ENCODE measurements at regions not wholly inside any gene's neighbourhood (a gene's known extent, or its start where the extent isn't known, plus 50 kb on each side); places are given as distances from the start of the nearest gene placed in this dataset.
A peak's percentile ranks its signal among the peaks of the same experiment; 100 is the strongest.
"Not testable (repeated sequence)": the region's sequence is repeated elsewhere in the genome, so short reads cannot be mapped to it uniquely, and the experiment has no call there.

DNA sequence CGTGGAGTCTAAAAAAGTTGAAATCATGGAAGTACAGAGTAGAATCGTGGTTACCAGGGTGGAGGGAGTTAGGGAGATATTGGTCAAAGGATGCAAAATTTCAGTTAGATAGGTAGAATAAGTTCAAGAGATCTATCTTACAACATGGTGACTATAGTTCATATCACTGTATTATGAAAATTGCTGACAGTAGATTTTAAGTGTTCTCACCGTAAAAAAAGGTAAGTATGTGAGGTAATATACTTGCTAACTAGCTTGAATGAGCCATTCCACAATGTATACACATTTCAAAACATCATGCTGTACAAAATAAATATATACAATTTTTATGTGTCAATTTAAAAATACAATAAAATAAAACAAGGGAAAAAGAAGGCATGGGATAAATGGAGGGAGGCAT lies 392.1 kb downstream of the CAAP1 start:
- peaks cover 5% of the 10 kb centered on the region for H3K9me3 ChIP-seq
- ATAC-seq (no peak), DNase-seq (no peak)
- H3K4me3 ChIP-seq, result no peak overlapping the region
- intact Hi-C loops (cut with DNase I), result no loop called here
- H3K27ac ChIP-seq, result no peak overlapping the region
- H3K27me3 ChIP-seq (ENCODE audit: insufficient read depth in 3 of 3, low read length in 2 of 3), result no peaks in the 10 kb centered on the region
- no peaks in the 10 kb centered on the region for H3K36me3 ChIP-seq (ENCODE audit: insufficient read depth in 1 of 2, low read depth in 1 of 2)
- no peaks in the 10 kb centered on the region for H3K4me1 ChIP-seq
- TF ChIP-seq, protein P1, sequence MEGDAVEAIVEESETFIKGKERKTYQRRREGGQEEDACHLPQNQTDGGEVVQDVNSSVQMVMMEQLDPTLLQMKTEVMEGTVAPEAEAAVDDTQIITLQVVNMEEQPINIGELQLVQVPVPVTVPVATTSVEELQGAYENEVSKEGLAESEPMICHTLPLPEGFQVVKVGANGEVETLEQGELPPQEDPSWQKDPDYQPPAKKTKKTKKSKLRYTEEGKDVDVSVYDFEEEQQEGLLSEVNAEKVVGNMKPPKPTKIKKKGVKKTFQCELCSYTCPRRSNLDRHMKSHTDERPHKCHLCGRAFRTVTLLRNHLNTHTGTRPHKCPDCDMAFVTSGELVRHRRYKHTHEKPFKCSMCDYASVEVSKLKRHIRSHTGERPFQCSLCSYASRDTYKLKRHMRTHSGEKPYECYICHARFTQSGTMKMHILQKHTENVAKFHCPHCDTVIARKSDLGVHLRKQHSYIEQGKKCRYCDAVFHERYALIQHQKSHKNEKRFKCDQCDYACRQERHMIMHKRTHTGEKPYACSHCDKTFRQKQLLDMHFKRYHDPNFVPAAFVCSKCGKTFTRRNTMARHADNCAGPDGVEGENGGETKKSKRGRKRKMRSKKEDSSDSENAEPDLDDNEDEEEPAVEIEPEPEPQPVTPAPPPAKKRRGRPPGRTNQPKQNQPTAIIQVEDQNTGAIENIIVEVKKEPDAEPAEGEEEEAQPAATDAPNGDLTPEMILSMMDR (IDR thresholded peaks at IDR 0.05), result no peak
- WGBS, 3 donors, result 53 to 68% (median 58%) methylated on average over 3 of the region's 3 CpGs

GRCh38 chr9:26492608-26493521 lies 399.7 kb downstream of the CAAP1 start:
- H3K4me3 ChIP-seq, ATAC-seq: not testable (repeated sequence)
- 94 to 97% (median 97%) methylated on average over 47 to 59 of the region's 59 CpGs for WGBS, 3 donors

DNA sequence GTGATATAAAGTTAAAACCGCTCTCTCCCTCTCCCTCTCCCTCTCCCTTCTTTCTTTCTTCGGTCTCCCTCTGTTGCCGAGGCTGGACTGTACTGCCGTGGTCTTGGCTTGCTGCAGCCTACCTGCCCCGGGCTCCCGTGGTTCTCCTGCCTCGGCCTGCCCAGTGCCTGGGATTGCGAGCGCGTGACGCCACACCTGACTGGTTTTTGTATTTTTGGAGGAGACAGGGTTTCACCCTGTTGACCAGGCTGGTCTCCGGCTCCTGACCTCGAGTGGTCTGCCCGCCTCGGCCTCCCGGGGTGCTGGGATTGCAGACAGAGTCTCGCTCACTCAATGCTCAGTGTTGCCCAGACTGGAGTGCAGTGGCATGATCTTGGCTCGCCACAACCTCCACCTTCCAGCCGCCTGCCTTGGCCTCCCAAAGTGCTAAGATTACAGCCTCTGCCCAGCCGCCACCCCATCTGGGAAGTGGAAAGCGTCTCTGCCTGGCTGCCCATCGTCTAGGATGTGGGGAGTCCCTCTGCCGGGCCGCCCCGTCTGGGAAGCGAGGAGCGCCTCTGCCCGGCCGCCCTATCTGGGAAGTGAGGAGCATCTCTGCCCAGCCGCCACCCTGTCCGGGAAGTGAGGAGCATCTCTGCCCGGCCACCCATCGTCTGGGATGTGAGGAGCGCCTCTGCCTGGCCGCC lies 400.5 kb downstream of the CAAP1 start:
- H3K27ac ChIP-seq; DNase-seq; H3K27me3 ChIP-seq (ENCODE audit: insufficient read depth in 3 of 3, low read length in 2 of 3); H3K4me1 ChIP-seq; intact Hi-C loops (cut with DNase I); H3K36me3 ChIP-seq (ENCODE audit: insufficient read depth in 1 of 2, low read depth in 1 of 2); H3K4me3 ChIP-seq; H3K9me3 ChIP-seq; ATAC-seq: not testable (repeated sequence)
- 94 to 96% (median 94%) methylated on average over 32 to 35 of the region's 35 CpGs for WGBS, 3 donors

More at GRCh38 chr9:26492608-26493521, 399.7 kb downstream of the CAAP1 start:
- H3K27me3 ChIP-seq (ENCODE audit: insufficient read depth in 3 of 3, low read length in 2 of 3); H3K36me3 ChIP-seq (ENCODE audit: insufficient read depth in 1 of 2, low read depth in 1 of 2); H3K9me3 ChIP-seq; H3K4me1 ChIP-seq; DNase-seq; intact Hi-C loops (cut with DNase I); H3K27ac ChIP-seq: not testable (repeated sequence)

- H3K9me3 ChIP-seq, result peaks cover 2% of the 10 kb centered on the region
- no peak overlapping the region for H3K27ac ChIP-seq
- no peaks in the 10 kb centered on the region for H3K27me3 ChIP-seq (ENCODE audit: insufficient read depth in 3 of 3, low read length in 2 of 3)
- no peaks in the 10 kb centered on the region for H3K4me1 ChIP-seq
- no peak overlapping the region for H3K4me3 ChIP-seq
- peak in 1 of 2 donors; percentile 19 for DNase-seq
- WGBS, 3 donors, result 92 to 93% (median 93%) methylated on average over 15 of the region's 15 CpGs
- intact Hi-C loops (cut with DNase I), result no loop called here
- no peak for ATAC-seq
- no peaks in the 10 kb centered on the region for H3K36me3 ChIP-seq (ENCODE audit: insufficient read depth in 1 of 2, low read depth in 1 of 2)
- TF ChIP-seq, protein P1 (IDR thresholded peaks at IDR 0.05), result no peak
Measured at GRCh38 chr9:26483991-26484390, 408.6 kb downstream of the CAAP1 start.

GRCh38 chr9:26477963-26478362 lies 414.6 kb downstream of the CAAP1 start:
- Histone ChIP-seq H3K4me1 (no peaks in the 10 kb centered on the region), H3K9me3 (peaks cover 2% of the 10 kb centered on the region), H3K27me3 (ENCODE audit: insufficient read depth in 3 of 3, low read length in 2 of 3) (no peaks in the 10 kb centered on the region), H3K4me3 (no peak overlapping the region), H3K27ac (no peak overlapping the region), H3K36me3 (ENCODE audit: insufficient read depth in 1 of 2, low read depth in 1 of 2) (no peaks in the 10 kb centered on the region)
- DNase-seq, result no peak
- intact Hi-C loops (cut with DNase I), result no loop called here
- TF ChIP-seq, protein P1 (IDR thresholded peaks at IDR 0.05), result no peak
- no peak for ATAC-seq

All from psoas muscle (tissue), 7 donors.